PC-3 (cell line): ENCODE measurements at regions not wholly inside any gene's neighbourhood (a gene's known extent, or its start where the extent isn't known, plus 50 kb on each side); places are given as distances from the start of the nearest gene placed in this dataset.

Experiments used
- ATAC-seq: fragments of 200-7000 bp; cut with Tn5 transposase; 2 replicates; pipeline ENCODE4 v1.9.1; 2020; ENCODE audit warnings: mild to moderate bottlenecking, moderate library complexity
- BruUV-seq: library from RNA; stranded (reverse); fragments of 400-500 nt; replicated peaks from 2 replicates; lab custom pipeline; 2021; lab: Mats Ljungman, UMichigan
- CTCF ChIA-PET: fragments of 300-600 bp; sonication (Branson Sonifier 250); formaldehyde crosslinking; loops from one replicate; lab custom pipeline; 2022; ENCODE audit warnings: antibody characterized with exemption; lab: Charles Lee
- POLR2A ChIA-PET: fragments of 300-600 bp; sonication (Branson Sonifier 250); formaldehyde crosslinking; loops from one replicate; lab custom pipeline; 2022; ENCODE audit warnings: antibody characterized with exemption; ENCODE audit not compliant: unreplicated experiment; lab: Charles Lee
- DNase-seq: peaks from one replicate; pipeline ENCODE4 v3.0.0-alpha.2; 2015
- H2AFZ ChIP-seq: fragments of 300-600 bp; sonication (generic); 2 replicates; pipeline ENCODE4 v1.6.0; 2016; ENCODE audit warnings: antibody characterized with exemption, low read length
- H3F3A ChIP-seq: fragments of 300-600 bp; sonication (generic); one replicate; pipeline ENCODE4 v1.6.0; 2017; ENCODE audit warnings: antibody characterized with exemption, low read length, control low read depth, mild to moderate bottlenecking; ENCODE audit not compliant: unreplicated experiment
- H3K27ac ChIP-seq: fragments of 300-600 bp; sonication (generic); 2 replicates; pipeline ENCODE4 v1.5.1; 2016; ENCODE audit warnings: mild to moderate bottlenecking, low read length
- H3K27me3 ChIP-seq: fragments of 300-600 bp; sonication (generic); 2 replicates; pipeline ENCODE4 v1.6.1; 2016; ENCODE audit warnings: low read length, mixed read lengths
- H3K36me3 ChIP-seq: fragments of 300-600 bp; sonication (generic); 2 replicates; pipeline ENCODE4 v1.6.1; 2016; ENCODE audit warnings: low read depth, mixed run types, low read length, mixed read lengths
- H3K4me1 ChIP-seq: fragments of 300-600 bp; sonication (generic); 2 replicates; pipeline ENCODE4 v1.5.1; 2016; ENCODE audit warnings: low read length; ENCODE audit not compliant: insufficient read depth
- H3K4me2 ChIP-seq: fragments of 300-600 bp; sonication (generic); 2 replicates; pipeline ENCODE4 v1.6.0; 2016; ENCODE audit warnings: low read length
- H3K4me3 ChIP-seq: fragments of 300-600 bp; sonication (generic); 2 replicates; pipeline ENCODE4 v1.5.1; 2016; ENCODE audit warnings: mild to moderate bottlenecking, low read length, mixed read lengths
- H3K79me2 ChIP-seq: fragments of 300-600 bp; sonication (generic); 2 replicates; pipeline ENCODE4 v1.6.1; 2017; ENCODE audit warnings: low read length, mixed read lengths
- H3K9ac ChIP-seq: fragments of 300-600 bp; sonication (generic); 2 replicates; pipeline ENCODE4 v1.6.0; 2016; ENCODE audit warnings: mild to moderate bottlenecking, low read length
- H3K9me2 ChIP-seq: fragments of 300-600 bp; sonication (generic); replicated peaks from 2 replicates; pipeline ENCODE4 v1.6.1; 2016; ENCODE audit warnings: mixed run types, low read length, mixed read lengths
- H3K9me3 ChIP-seq: fragments of 300-600 bp; sonication (generic); 2 replicates; pipeline ENCODE4 v1.6.1; 2016; ENCODE audit warnings: low read length, mixed read lengths
- H4K20me1 ChIP-seq: fragments of 300-600 bp; sonication (generic); 2 replicates; pipeline ENCODE4 v1.6.1; 2016; ENCODE audit warnings: low read length, mixed read lengths
- EZH2 ChIP-seq: fragments of 300-600 bp; sonication (generic); IDR thresholded peaks from one replicate; pipeline ENCODE4 v1.6.1; 2017; ENCODE audit warnings: antibody characterized with exemption, mild to moderate bottlenecking, low read length; ENCODE audit not compliant: unreplicated experiment
- EZH2phosphoT487 ChIP-seq: fragments of 300-600 bp; sonication (generic); IDR thresholded peaks from 2 replicates; pipeline ENCODE4 v1.6.1; 2018; ENCODE audit warnings: mild to moderate bottlenecking, antibody characterized with exemption, low read length, borderline replicate concordance
- intact Hi-C: fragments of 100-400 bp; cut with micrococcal nuclease; formaldehyde crosslinking; loops from 2 replicates; pipeline ENCODE4 v1.9.0; 2023
- TF ChIP-seq, protein P1 (sequence below): fragments of 300-600 bp; sonication (generic); conservative IDR thresholded peaks from 2 replicates; pipeline ENCODE4 v1.5.1; 2017; ENCODE audit warnings: antibody characterized with exemption, low read depth, mild to moderate bottlenecking, low read length

DNA sequence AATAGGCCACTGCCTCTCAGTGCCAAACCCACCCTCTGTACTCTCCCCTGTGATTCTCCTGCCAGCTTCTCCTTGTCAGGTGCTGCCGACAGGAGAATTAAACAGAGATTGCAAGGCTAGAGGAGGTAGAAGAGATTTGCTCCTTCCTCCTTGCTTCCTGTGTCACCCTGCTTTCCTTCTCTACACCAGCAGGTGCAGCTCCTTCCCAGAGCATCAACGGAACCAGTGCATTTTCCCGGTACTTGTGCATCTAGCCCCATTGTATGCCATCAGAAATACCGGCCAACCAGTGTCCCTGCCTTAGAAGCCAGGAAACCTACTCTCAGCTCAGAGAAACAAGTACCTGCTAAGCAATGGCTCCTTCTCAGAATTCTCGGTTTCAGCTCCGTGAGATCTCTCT is 253.2 kb downstream of the SUCLA2 start:
- Histone ChIP-seq H2AFZ (no peak overlapping the region), H3K4me2 (no peak overlapping the region), H3K79me2 (no peaks in the 10 kb centered on the region), H3K4me1 (no peaks in the 10 kb centered on the region), H3K4me3 (no peak overlapping the region), H3K9me2 (no peaks in the 10 kb centered on the region), H3K9me3 (no peaks in the 10 kb centered on the region), H3F3A (no peaks in the 10 kb centered on the region), H4K20me1 (no peaks in the 10 kb centered on the region), H3K9ac (no peak overlapping the region), H3K27me3 (peaks cover 6% of the 10 kb centered on the region; the same call in 1 of the 2 replicates), H3K36me3 (no peaks in the 10 kb centered on the region), H3K27ac (no peak overlapping the region)
- ATAC-seq (no peak), DNase-seq (no peak)
- CTCF ChIA-PET, result interaction anchor here (0.6 kb wide), 1 partner anchor 854 kb away, joined by 3 read pairs; no protein-coding TSS in a partner anchor
- BruUV-seq, result no TSS peak
- POLR2A ChIA-PET, result no interaction called here
- TF ChIP-seq EZH2phosphoT487 (no peak), EZH2 (no peak)
- TF ChIP-seq, protein P1, sequence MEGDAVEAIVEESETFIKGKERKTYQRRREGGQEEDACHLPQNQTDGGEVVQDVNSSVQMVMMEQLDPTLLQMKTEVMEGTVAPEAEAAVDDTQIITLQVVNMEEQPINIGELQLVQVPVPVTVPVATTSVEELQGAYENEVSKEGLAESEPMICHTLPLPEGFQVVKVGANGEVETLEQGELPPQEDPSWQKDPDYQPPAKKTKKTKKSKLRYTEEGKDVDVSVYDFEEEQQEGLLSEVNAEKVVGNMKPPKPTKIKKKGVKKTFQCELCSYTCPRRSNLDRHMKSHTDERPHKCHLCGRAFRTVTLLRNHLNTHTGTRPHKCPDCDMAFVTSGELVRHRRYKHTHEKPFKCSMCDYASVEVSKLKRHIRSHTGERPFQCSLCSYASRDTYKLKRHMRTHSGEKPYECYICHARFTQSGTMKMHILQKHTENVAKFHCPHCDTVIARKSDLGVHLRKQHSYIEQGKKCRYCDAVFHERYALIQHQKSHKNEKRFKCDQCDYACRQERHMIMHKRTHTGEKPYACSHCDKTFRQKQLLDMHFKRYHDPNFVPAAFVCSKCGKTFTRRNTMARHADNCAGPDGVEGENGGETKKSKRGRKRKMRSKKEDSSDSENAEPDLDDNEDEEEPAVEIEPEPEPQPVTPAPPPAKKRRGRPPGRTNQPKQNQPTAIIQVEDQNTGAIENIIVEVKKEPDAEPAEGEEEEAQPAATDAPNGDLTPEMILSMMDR, result no peak
- intact Hi-C loops, result no loop called here

DNA sequence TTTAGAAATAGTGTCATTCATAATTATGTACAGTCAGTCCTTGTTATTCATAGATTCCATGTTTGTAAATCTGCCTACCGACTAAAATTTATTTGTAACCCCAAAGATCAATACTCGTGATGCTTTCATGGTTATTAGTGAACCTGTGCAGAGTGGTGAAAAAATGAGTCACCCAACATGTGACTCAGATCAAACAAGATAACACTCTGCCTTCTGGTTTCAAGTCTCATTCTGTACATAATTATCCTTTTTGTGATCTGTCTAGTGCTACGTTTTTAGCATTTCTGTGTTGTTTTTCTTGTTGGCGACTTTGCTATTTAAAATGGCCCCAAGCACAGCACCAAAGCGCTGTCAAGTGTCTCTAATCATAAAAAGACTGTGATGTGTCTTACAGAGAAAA is 274.7 kb downstream of the SUCLA2 start:
- Histone ChIP-seq H3K4me1 (peaks cover 7% of the 10 kb centered on the region), H2AFZ (no peak overlapping the region), H3F3A (no peaks in the 10 kb centered on the region), H3K4me3 (no peak overlapping the region), H3K27me3 (no peaks in the 10 kb centered on the region), H3K4me2 (peak overlapping the region; percentile 31; the same call in 1 of the 2 replicates), H3K36me3 (no peaks in the 10 kb centered on the region), H3K9me3 (no peaks in the 10 kb centered on the region), H3K27ac (no peak overlapping the region), H3K9ac (no peak overlapping the region), H3K9me2 (no peaks in the 10 kb centered on the region), H3K79me2 (no peaks in the 10 kb centered on the region), H4K20me1 (no peaks in the 10 kb centered on the region)
- CTCF ChIA-PET, result no interaction called here
- peak; percentile 80 for ATAC-seq
- no TSS peak for BruUV-seq
- POLR2A ChIA-PET, result no interaction called here
- intact Hi-C loops, result no loop called here
- DNase-seq, result peak; percentile 19
- TF ChIP-seq EZH2phosphoT487 (no peak), EZH2 (no peak)
- TF ChIP-seq, protein P1, result no peak

DNA sequence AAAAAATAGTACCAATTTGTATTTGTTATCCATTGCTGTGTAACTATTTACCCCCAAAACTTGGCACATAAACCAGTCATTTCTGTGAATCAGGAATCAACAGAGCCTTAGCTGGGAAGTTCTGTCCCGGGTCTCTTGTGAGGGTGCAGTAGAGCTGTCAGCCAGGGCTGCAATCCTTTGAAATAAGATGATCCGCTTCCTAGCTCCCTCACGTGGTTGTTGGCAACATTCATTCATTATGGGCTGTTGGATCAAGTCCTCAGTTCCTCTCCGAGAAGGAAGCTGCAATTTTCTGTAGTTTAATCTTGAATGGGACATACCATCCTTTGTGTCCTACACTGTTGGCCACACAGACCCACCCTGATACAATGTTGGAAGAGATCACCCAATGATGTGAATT is 277.2 kb downstream of the SUCLA2 start:
- Histone ChIP-seq H3K27me3 (no peaks in the 10 kb centered on the region), H3K36me3 (no peaks in the 10 kb centered on the region), H3K4me1 (peaks cover 7% of the 10 kb centered on the region), H3K9ac (no peak overlapping the region), H4K20me1 (no peaks in the 10 kb centered on the region), H2AFZ (no peak overlapping the region), H3K79me2 (no peaks in the 10 kb centered on the region), H3K9me3 (no peaks in the 10 kb centered on the region), H3K9me2 (no peaks in the 10 kb centered on the region), H3K4me3 (no peak overlapping the region), H3K27ac (no peak overlapping the region), H3F3A (no peaks in the 10 kb centered on the region), H3K4me2 (no peak overlapping the region)
- ChIA-PET CTCF (no interaction called here), POLR2A (no interaction called here)
- no peak for TF ChIP-seq EZH2
- TF ChIP-seq, protein P1, result no peak
- TF ChIP-seq EZH2phosphoT487, result no peak
- BruUV-seq, result no TSS peak
- ATAC-seq (no peak), DNase-seq (no peak)
- intact Hi-C loops, result no loop called here
